ENCODE measurements at regions not wholly inside any gene's neighbourhood (a gene's known extent, or its start where the extent isn't known, plus 50 kb on each side); places are given as distances from the start of the nearest gene placed in this dataset.
A peak's percentile ranks its signal among the peaks of the same experiment; 100 is the strongest.
"Not testable (repeated sequence)": the region's sequence is repeated elsewhere in the genome, so short reads cannot be mapped to it uniquely, and the experiment has no call there.

GRCh38 chr2:14996351-14997014 is 364.0 kb downstream of the LRATD1 start:
- peak; percentile 77 to 94 for DNase-seq

DNA sequence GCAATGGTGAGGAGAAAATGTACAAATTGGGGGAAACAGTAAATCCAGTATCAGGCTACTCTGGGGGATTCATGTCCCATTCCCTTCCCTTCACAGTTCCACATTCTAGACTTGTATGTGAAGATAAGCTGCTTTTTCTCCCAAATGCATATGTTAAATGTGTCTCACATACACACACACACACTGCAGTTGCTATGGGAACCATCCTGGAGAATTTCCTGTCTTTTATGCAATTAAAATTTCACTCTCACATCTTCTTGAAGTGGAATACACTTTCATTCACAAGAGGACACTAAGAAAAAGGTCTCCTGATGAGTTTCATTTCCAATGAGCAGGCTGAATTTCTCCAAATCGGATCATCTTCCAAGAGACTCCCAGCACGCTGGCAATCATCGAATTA is 366.0 kb downstream of the LRATD1 start:
- peak in 1 of 2 experiments; percentile 44 for DNase-seq

- no peak for DNase-seq
Observed at GRCh38 chr2:14999114-14999661, 366.7 kb downstream of the LRATD1 start.

DNA sequence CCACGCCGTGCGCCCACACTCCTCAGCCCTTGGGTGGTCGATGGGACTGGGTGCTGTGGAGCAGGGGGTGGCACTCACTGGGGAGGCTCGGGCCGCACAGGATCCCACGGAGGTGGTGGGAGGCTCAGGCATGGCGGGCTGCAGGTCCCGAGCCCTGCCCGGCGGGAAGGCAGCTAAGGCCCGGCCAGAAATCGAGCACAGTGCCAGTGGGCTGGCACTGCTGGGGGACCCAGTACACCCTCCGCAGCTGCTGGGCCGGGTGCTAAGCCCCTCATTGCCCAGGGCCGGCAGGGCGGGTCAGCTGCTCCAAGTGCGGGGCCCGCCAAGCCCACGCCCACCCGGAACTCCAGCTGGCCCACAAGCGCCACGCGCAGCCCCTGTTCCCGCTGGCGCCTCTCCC is 370.0 kb downstream of the LRATD1 start:
- not testable (repeated sequence) for DNase-seq

DNA sequence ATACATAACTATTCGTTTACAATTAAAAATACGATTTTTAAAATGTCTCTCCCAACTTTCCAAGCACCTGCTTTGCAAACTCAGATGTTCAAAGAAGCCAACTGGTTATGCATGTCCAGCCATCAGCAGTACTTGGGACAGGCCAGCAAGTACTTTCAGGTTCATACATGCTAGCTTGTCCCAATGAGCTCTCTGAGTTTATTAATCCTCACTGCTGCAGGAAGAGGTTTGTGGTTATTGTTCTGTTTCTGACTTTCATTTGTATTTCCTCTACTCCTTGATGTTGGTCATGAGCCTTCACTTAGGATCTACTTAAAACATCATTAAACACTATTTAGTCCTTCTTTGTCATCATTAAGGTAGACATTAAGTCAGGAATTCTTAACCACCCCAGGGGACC is 374.1 kb downstream of the LRATD1 start:
- DNase-seq = no peak

- DNase-seq = no peak
Observed at GRCh38 chr2:15009681-15010080, 377.2 kb downstream of the LRATD1 start.

GRCh38 chr2:15010346-15010745 is 377.8 kb downstream of the LRATD1 start:
- no peak for DNase-seq

DNA sequence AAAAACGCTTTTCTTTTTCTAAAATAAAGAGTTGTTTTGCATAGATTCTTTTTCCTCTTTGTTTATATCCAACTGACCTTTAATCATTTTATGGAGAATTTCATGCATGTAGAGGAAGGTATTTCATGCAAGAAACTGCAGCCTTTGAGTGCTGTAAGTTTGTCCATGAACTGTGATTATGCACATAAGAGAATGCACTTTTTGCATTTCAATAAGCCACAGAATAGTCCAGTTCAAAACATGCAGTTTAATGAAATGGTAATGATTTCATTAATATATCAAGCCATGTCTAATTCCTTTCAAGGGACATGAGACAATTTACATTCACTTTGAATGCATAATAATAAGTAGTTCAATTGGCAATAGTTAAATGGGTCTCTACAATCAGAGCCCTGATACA is 386.3 kb downstream of the LRATD1 start:
- DNase-seq = no peak

DNA sequence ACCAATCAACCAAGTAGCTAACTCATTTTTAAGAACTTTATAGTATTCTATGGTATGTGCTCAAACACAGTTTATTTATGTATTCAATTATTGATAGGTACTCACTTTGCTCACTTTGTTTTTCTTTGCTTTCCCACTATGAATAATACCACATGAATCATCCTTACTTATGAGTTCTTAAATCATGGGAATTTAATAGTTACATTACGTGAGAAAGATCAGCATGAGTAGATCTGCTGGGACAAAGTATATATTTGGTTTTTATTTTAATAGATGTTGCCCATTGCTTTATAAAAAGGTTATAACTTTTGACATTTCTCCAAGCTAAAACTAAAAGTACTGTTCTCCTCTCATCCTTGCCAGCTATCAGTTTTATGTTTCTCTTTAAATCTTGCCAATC is 390.7 kb downstream of the LRATD1 start:
- DNase-seq = no peak

- DNase-seq = no peak
Observed at GRCh38 chr2:15028406-15028805, 395.9 kb downstream of the LRATD1 start.

GRCh38 chr2:15031745-15032240 is 399.3 kb downstream of the LRATD1 start:
- DNase-seq = no peak

DNA sequence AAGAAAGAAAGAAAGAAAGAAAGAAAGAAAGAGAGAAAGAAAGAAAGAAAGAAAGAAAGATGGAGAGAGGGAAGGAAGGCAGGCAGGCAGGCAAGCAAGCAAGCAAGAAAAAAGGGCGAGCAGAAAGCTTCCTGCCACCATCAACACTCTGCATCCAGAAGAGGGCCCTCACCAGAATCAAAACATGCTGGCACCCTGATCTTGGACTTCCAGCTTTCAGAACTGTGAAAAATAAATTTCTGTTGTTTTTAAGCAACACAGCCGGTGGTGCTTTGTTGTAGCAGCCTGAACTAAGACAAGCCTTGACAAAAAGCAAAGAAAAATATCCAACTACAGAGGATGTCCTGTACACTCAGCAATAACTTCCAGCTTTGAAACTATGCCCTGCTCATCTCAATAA is 401.7 kb downstream of the LRATD1 start:
- DNase-seq = no peak

DNA sequence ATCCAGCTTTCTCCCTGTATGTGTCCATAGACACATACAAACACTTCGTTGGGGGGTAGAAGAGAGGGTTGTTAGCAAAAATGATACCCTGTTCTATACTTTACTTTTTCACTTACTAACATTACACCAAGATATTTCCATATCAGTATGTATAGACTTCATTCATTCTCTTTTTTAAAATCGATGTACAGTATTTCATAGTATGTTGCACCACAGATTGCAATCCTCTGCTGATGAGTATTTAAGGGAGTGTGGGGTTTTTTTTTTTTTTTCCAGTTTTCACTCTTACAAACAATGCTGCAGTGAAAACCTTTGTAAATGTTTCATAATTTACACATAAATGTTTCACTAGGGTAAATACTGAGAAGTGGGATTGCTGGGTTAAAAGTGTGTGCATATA is 402.3 kb downstream of the LRATD1 start:
- no peak for DNase-seq

- DNase-seq = peak in 1 of 2 experiments; percentile 21
Observed at GRCh38 chr2:15038366-15039364, 406.1 kb downstream of the LRATD1 start.

GRCh38 chr2:15040429-15041084 is 408.0 kb downstream of the LRATD1 start:
- DNase-seq = peak; percentile 72 to 88

GRCh38 chr2:15041429-15041837 is 408.9 kb downstream of the LRATD1 start:
- peak; percentile 64 to 93 for DNase-seq

GRCh38 chr2:15042801-15043217 is 410.3 kb downstream of the LRATD1 start:
- peak in 1 of 2 experiments; percentile 25 for DNase-seq

DNA sequence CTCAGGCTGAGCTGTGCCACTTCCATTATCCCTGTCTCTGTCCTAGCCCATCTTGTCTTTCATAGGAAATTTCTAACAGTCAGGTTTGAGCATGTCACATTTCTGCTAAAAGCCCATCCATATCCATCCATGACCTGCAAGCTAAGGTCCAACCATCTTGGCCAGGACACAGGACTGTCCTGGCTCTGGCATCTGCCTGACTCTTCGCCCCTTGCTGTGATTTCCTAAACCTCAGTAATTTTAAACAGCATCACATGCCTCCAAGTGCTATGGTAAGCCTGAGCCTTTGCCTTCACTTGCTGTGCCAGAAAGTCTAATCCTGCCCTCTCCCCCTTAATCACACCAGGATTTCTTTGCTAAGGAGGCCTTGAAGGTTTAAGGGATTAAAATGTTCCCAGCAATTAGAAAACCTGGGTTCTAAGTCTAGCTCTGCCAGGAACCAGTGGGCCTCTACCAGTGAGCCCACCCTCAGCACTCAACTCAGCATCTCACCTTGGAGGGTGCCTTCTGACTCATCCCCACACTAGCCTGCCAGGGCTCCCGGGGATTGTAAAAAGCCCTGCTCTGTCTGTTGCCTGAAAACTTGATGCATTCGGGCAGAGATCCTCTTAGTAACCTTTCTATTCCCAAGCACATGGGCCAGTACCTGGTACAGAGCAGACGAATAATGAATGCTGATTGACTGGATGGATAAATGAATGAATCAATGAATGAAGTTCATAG is 411.0 kb downstream of the LRATD1 start:
- no peak for DNase-seq

GRCh38 chr2:15045054-15045453 is 412.5 kb downstream of the LRATD1 start:
- DNase-seq = no peak

DNA sequence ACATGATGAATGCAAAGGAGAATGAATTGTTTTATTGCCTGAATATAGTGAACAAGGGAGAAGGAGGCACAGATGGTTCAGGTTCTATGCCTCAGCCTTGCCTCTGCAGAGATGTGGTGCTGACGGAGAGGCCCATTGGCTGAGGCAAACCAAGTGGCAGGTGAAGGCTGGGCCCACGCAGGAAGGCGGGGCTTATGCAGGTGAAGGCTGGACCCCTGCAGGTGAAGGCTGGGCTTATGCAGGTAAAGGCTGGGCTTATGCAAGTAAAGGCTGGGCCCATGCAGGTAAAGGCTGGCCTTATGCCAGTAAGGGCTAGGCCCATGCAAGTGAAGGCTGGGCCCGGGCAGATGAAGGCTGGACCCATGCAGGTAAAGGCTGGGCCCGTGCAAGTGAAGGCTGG is 414.7 kb downstream of the LRATD1 start:
- no peak for DNase-seq

DNA sequence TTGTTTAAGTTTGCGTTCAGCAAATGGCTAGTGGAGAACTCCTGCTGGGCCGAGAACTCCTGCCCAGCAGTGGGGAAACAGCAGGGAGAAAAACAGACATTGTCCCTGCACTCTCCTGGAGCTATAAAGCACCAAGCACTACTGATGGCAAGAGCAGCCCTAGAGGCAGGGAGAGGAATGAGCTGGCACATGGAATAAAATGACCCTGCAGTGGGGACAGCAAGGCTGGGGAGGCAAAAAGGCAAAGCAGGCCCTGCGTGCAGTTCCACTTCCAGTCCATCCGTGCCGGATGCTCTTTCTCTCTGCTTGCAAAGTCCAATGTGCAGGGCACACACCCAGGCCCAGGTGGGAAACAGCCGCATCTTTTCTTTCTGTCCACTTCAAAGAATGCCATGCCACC is 415.5 kb downstream of the LRATD1 start:
- no peak for DNase-seq

All from NCI-H524 (cell line).